HEK293 (cell line): ENCODE measurements at regions not wholly inside any gene's neighbourhood (a gene's known extent, or its start where the extent isn't known, plus 50 kb on each side); places are given as distances from the start of the nearest gene placed in this dataset.

Experiments
- CTCF ChIA-PET: fragments of 350-600 bp; formaldehyde crosslinking; extraction: SDS; loops from one replicate; lab custom pipeline; 2021; ENCODE audit warnings: antibody characterized with exemption; lab: Yijun Ruan, JAX
- POLR2A ChIA-PET: fragments of 300-600 bp; formaldehyde crosslinking; extraction: SDS; loops from one replicate; lab custom pipeline; 2020; ENCODE audit warnings: antibody characterized with exemption, inconsistent platforms; lab: Yijun Ruan, JAX
- H3K27ac ChIP-seq: fragments of 200-500 bp; sonication (Bioruptor generic); 2 replicates; pipeline ENCODE4 v1.5.1; 2014; ENCODE audit warnings: low read depth, low read length, control low read depth, inconsistent platforms; ENCODE audit errors: extremely low read depth
- H3K36me3 ChIP-seq, 2 experiments: fragments of 200-500 bp in 1 of 2; sonication (Bioruptor generic) in 1 of 2; 1 replicate in 1 of 2; 2 replicates in 1 of 2; pipeline ENCODE4 v1.5.1; 2014 to 2017; ENCODE audit warnings: inconsistent platforms in 2 of 2, low read length in 2 of 2; ENCODE audit not compliant: control insufficient read depth in 2 of 2, insufficient read depth in 1 of 2
- H3K4me1 ChIP-seq: fragments of 200-500 bp; sonication (Bioruptor generic); 2 replicates; pipeline ENCODE4 v1.5.1; 2014; ENCODE audit warnings: mild to moderate bottlenecking, low read length, inconsistent platforms; ENCODE audit not compliant: control insufficient read depth, insufficient read depth
- H3K4me3 ChIP-seq: 2 replicates; pipeline ENCODE4 v1.5.1; 2011; ENCODE audit warnings: low read depth, mild to moderate bottlenecking, control low read depth, low read length, moderate library complexity
- H3K9me3 ChIP-seq: fragments of 200-500 bp; sonication (Bioruptor generic); 2 replicates; pipeline ENCODE4 v1.5.1; 2014; ENCODE audit warnings: low read depth, low read length, inconsistent platforms; ENCODE audit not compliant: control insufficient read depth, insufficient read depth
- AEBP2 ChIP-seq: fragments of 450-650 bp; formaldehyde crosslinking; IDR thresholded peaks from 2 replicates; pipeline ENCODE4 v1.5.1; 2016; ENCODE audit warnings: missing biosample characterization, missing genetic modification characterization, borderline replicate concordance
- GLI2 ChIP-seq: fragments of 450-650 bp; formaldehyde crosslinking; IDR thresholded peaks from 2 replicates; pipeline ENCODE4; 2017; ENCODE audit warnings: missing biosample characterization, missing genetic modification characterization, low read depth, borderline replicate concordance
- HOXD13 ChIP-seq: sonication (generic); formaldehyde crosslinking; IDR thresholded peaks from 2 replicates; pipeline ENCODE4 v1.8.0; 2022; ENCODE audit warnings: missing genetic modification reagents, borderline replicate concordance
- KLF1 ChIP-seq: fragments of 450-650 bp; formaldehyde crosslinking; IDR thresholded peaks from 2 replicates; pipeline ENCODE4 v1.5.1; 2016; ENCODE audit warnings: missing biosample characterization, missing genetic modification characterization
- KLF8 ChIP-seq: fragments of 450-650 bp; formaldehyde crosslinking; IDR thresholded peaks from 2 replicates; pipeline ENCODE4 v1.5.1; 2016; ENCODE audit warnings: missing biosample characterization, missing genetic modification characterization
- MZF1 ChIP-seq: fragments of 450-650 bp; formaldehyde crosslinking; IDR thresholded peaks from 2 replicates; pipeline ENCODE4 v1.5.1; 2017; ENCODE audit warnings: missing biosample characterization, missing genetic modification characterization, borderline replicate concordance
- SETDB1 ChIP-seq: IDR thresholded peaks from one replicate; pipeline ENCODE4 v1.6.1; 2017; ENCODE audit warnings: mild to moderate bottlenecking, low read length, moderate library complexity, mixed read lengths; ENCODE audit not compliant: insufficient read length
- SP3 ChIP-seq: fragments of 450-650 bp; formaldehyde crosslinking; IDR thresholded peaks from 2 replicates; pipeline ENCODE4 v1.5.1; 2016; ENCODE audit warnings: missing biosample characterization, missing genetic modification characterization
- ZIC2 ChIP-seq: fragments of 450-650 bp; formaldehyde crosslinking; IDR thresholded peaks from 2 replicates; pipeline ENCODE4 v1.5.1; 2016; ENCODE audit warnings: missing biosample characterization, missing genetic modification characterization
- ZNF10 ChIP-seq: fragments of 450-650 bp; formaldehyde crosslinking; IDR thresholded peaks from 2 replicates; pipeline ENCODE4 v1.5.1; 2017; ENCODE audit warnings: missing biosample characterization, missing genetic modification characterization
- ZNF138 ChIP-seq: fragments of 450-650 bp; formaldehyde crosslinking; IDR thresholded peaks from 2 replicates; pipeline ENCODE4 v1.5.1; 2016; ENCODE audit warnings: missing biosample characterization, missing genetic modification characterization, borderline replicate concordance
- ZNF155 ChIP-seq: fragments of 450-650 bp; formaldehyde crosslinking; IDR thresholded peaks from 2 replicates; pipeline ENCODE4 v1.5.1; 2016; ENCODE audit warnings: missing biosample characterization, missing genetic modification characterization
- ZNF239 ChIP-seq: fragments of 450-650 bp; formaldehyde crosslinking; IDR thresholded peaks from 2 replicates; pipeline ENCODE4 v1.5.1; 2016; ENCODE audit warnings: missing biosample characterization, missing genetic modification characterization
- ZNF302 ChIP-seq: fragments of 450-650 bp; formaldehyde crosslinking; IDR thresholded peaks from 2 replicates; pipeline ENCODE4 v1.5.1; 2016; ENCODE audit warnings: missing biosample characterization, missing genetic modification characterization, low read depth
- ZNF404 ChIP-seq: fragments of 450-650 bp; formaldehyde crosslinking; IDR thresholded peaks from 2 replicates; pipeline ENCODE4 v1.5.1; 2017; ENCODE audit warnings: missing biosample characterization, missing genetic modification characterization
- ZNF416 ChIP-seq: fragments of 450-650 bp; formaldehyde crosslinking; IDR thresholded peaks from 2 replicates; pipeline ENCODE4 v1.5.1; 2016; ENCODE audit warnings: missing biosample characterization, missing genetic modification characterization
- ZNF473 ChIP-seq: fragments of 450-650 bp; formaldehyde crosslinking; IDR thresholded peaks from 2 replicates; pipeline ENCODE4 v1.5.1; 2017; ENCODE audit warnings: missing biosample characterization, missing genetic modification characterization
- ZNF48 ChIP-seq: fragments of 450-650 bp; formaldehyde crosslinking; IDR thresholded peaks from 2 replicates; pipeline ENCODE4 v1.5.1; 2016; ENCODE audit warnings: missing biosample characterization, missing genetic modification characterization
- ZNF501 ChIP-seq: fragments of 450-650 bp; formaldehyde crosslinking; IDR thresholded peaks from 2 replicates; pipeline ENCODE4 v1.5.1; 2016; ENCODE audit warnings: missing biosample characterization, missing genetic modification characterization
- ZNF514 ChIP-seq: fragments of 450-650 bp; formaldehyde crosslinking; IDR thresholded peaks from 2 replicates; pipeline ENCODE4 v1.5.1; 2016; ENCODE audit warnings: missing biosample characterization, missing genetic modification characterization
- ZNF544 ChIP-seq: fragments of 450-650 bp; formaldehyde crosslinking; IDR thresholded peaks from 2 replicates; pipeline ENCODE4 v1.5.0; 2017; ENCODE audit warnings: missing biosample characterization, missing genetic modification characterization
- ZNF548 ChIP-seq: fragments of 450-650 bp; formaldehyde crosslinking; IDR thresholded peaks from 2 replicates; pipeline ENCODE4 v1.5.1; 2016; ENCODE audit warnings: missing biosample characterization, missing genetic modification characterization
- ZNF600 ChIP-seq: fragments of 450-650 bp; formaldehyde crosslinking; IDR thresholded peaks from 2 replicates; pipeline ENCODE4 v1.5.1; 2016; ENCODE audit warnings: missing biosample characterization, missing genetic modification characterization
- ZNF623 ChIP-seq: fragments of 450-650 bp; formaldehyde crosslinking; IDR thresholded peaks from 2 replicates; pipeline ENCODE4 v1.5.1; 2016; ENCODE audit warnings: missing biosample characterization, missing genetic modification characterization
- ZNF785 ChIP-seq: fragments of 450-650 bp; formaldehyde crosslinking; IDR thresholded peaks from 2 replicates; pipeline ENCODE4 v1.5.1; 2016; ENCODE audit warnings: missing biosample characterization, missing genetic modification characterization
- ZSCAN16 ChIP-seq: fragments of 450-650 bp; formaldehyde crosslinking; IDR thresholded peaks from 2 replicates; pipeline ENCODE4 v1.5.1; 2016; ENCODE audit warnings: missing biosample characterization, missing genetic modification characterization
- ZSCAN4 ChIP-seq: fragments of 450-650 bp; formaldehyde crosslinking; IDR thresholded peaks from 2 replicates; pipeline ENCODE4 v1.5.1; 2017; ENCODE audit warnings: missing biosample characterization, missing genetic modification characterization
- TF ChIP-seq, protein P1 (sequence below): fragments of 450-650 bp; formaldehyde crosslinking; IDR thresholded peaks from 2 replicates; pipeline ENCODE4 v1.5.1; 2016; ENCODE audit warnings: missing biosample characterization, missing genetic modification characterization
- TF ChIP-seq, protein P2 (sequence below): fragments of 450-650 bp; formaldehyde crosslinking; IDR thresholded peaks from 2 replicates; pipeline ENCODE4 v1.5.1; 2016; ENCODE audit warnings: missing biosample characterization, missing genetic modification characterization

DNA sequence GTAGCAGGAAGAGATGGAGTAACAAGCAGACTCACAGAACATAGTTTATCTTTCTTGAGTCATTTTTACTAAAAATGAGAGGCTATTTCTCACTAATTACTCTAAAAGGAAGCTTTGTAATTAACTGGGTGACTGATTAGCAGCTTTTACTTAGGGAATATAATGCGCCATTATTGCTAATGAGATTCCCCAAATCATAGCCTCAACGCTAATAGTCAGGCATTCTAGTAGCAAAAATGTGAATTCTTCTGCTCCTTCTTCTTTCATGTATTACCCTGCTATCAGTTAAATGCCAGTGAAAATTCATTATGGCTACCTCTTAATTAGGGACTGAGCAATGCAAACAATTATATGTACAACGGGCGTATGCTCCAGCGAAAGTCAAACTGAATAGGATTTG lies 349.8 kb downstream of the CDH19 start:
- H3K4me1 ChIP-seq, result no peaks in the 10 kb centered on the region
- TF ChIP-seq HOXD13 (no peak), ZIC2 (tag by site-specific recombination) (no peak)
- H3K36me3 ChIP-seq, result no peaks in the 10 kb centered on the region
- H3K9me3 ChIP-seq, result no peaks in the 10 kb centered on the region
- ChIA-PET CTCF (no interaction called here), POLR2A (no interaction called here)
- H3K4me3 ChIP-seq, result no peak overlapping the region
- no peak overlapping the region for H3K27ac ChIP-seq

DNA sequence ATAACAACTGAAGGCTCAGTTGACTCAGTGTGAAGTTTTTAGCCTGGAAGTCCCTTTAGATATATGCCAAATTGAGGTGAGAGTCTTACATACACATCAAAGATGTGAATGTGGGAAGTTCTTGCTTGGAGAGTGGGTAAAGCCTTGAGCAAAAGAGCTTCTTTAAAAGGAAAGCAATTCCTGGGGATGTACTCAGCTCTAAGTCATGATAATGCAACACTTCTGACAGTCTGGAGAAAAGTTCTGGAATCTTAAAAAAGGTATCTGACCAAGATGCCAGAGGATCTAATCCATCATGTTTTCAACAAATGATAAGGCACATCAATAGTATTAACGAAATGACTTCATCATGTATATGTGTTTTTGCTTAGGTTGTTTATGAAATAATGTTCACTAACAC lies 351.2 kb downstream of the CDH19 start:
- H3K4me1 ChIP-seq, result no peaks in the 10 kb centered on the region
- no peaks in the 10 kb centered on the region for H3K9me3 ChIP-seq
- no peak overlapping the region for H3K27ac ChIP-seq
- TF ChIP-seq AEBP2 (tag by site-specific recombination) (no peak), ZNF10 (tag by site-specific recombination) (no peak), ZNF548 (no peak), ZNF416 (tag by site-specific recombination) (no peak), ZNF48 (no peak), SETDB1 (no peak), ZNF404 (tag by site-specific recombination) (no peak), ZNF473 (tag by site-specific recombination) (no peak), ZNF600 (no peak), ZNF501 (tag by site-specific recombination) (no peak), ZNF138 (tag by site-specific recombination) (no peak), ZNF239 (no peak), GLI2 (tag by site-specific recombination) (no peak)
- TF ChIP-seq, all 188 proteins: peak for 0
- CTCF ChIA-PET, result interaction anchor here (0.7 kb wide), 1 partner anchor 271 kb away, joined by 3 read pairs; no protein-coding TSS in a partner anchor
- no peak overlapping the region for H3K4me3 ChIP-seq
- POLR2A ChIA-PET, result no interaction called here
- no peaks in the 10 kb centered on the region for H3K36me3 ChIP-seq

GRCh38 chr18:66235206-66235605 lies 368.7 kb downstream of the CDH19 start:
- no peak overlapping the region for H3K27ac ChIP-seq
- POLR2A ChIA-PET, result no interaction called here
- TF ChIP-seq MZF1 (tag by site-specific recombination) (no peak), SP3 (tag by site-specific recombination) (no peak), ZSCAN4 (no peak), AEBP2 (tag by site-specific recombination) (no peak), KLF1 (tag by site-specific recombination) (no peak), ZNF544 (no peak), ZNF785 (tag by site-specific recombination) (no peak), KLF8 (tag by site-specific recombination) (no peak), ZSCAN16 (tag by site-specific recombination) (no peak), ZNF155 (no peak), GLI2 (tag by site-specific recombination) (no peak), ZNF302 (no peak), ZNF623 (no peak), ZNF514 (tag by site-specific recombination) (no peak)
- TF ChIP-seq, protein P1, sequence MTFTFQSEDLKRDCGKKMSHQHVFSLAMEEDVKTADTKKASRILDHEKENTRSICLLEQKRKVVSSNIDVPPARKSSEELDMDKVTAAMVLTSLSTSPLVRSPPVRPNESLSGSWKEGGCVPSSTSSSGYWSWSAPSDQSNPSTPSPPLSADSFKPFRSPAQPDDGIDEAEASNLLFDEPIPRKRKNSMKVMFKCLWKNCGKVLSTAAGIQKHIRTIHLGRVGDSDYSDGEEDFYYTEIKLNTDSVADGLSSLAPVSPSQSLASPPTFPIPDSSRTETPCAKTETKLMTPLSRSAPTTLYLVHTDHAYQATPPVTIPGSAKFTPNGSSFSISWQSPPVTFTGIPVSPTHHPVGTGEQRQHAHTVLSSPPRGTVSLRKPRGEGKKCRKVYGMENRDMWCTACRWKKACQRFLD (tag by site-specific recombination), result no peak
- TF ChIP-seq, protein P2, sequence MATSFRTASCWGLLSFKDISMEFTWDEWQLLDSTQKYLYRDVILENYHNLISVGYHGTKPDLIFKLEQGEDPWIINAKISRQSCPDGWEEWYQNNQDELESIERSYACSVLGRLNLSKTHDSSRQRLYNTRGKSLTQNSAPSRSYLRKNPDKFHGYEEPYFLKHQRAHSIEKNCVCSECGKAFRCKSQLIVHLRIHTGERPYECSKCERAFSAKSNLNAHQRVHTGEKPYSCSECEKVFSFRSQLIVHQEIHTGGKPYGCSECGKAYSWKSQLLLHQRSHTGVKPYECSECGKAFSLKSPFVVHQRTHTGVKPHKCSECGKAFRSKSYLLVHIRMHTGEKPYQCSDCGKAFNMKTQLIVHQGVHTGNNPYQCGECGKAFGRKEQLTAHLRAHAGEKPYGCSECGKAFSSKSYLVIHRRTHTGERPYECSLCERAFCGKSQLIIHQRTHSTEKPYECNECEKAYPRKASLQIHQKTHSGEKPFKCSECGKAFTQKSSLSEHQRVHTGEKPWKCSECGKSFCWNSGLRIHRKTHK (tag by site-specific recombination), result no peak

More at GRCh38 chr18:66235206-66235605, 368.7 kb downstream of the CDH19 start:
- Histone ChIP-seq H3K4me1 (no peaks in the 10 kb centered on the region), H3K4me3 (no peak overlapping the region), H3K9me3 (no peaks in the 10 kb centered on the region), H3K36me3 (no peaks in the 10 kb centered on the region)
- CTCF ChIA-PET, result no interaction called here
